ENCODE measurements at regions not wholly inside any gene's neighbourhood (a gene's known extent, or its start where the extent isn't known, plus 50 kb on each side); places are given as distances from the start of the nearest gene placed in this dataset.

DNA sequence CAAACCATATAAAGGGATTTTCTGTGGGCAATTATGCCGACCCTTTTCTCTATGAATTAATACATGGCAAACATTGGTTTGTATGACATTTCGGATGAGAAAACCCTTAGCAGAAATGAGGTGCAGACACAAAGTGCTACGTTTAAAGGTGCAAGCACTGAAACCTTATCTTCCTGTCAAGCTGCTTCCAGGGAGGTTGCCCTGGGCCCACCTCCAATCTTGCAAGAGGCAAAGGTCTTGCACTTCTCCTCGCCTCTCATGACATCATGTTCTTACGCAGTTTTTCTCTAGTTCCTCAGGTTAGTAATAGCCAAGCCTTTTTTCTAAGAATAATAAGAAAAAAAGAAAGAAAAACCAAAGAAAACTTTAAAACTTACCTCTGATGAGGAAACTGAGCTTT is 220.1 kb downstream of the DHX15 start:
- H3K9ac ChIP-seq (ENCODE audit: insufficient read depth, low read length, poor library complexity, severe bottlenecking): no peak overlapping the region
- H3K4me2 ChIP-seq (replicated peaks; ENCODE audit: extremely low read depth, low read length, poor library complexity, severe bottlenecking): no peak overlapping the region
- no peaks in the 10 kb centered on the region for H3K27me3 ChIP-seq (ENCODE audit: control insufficient read depth in 2 of 2, insufficient read depth in 2 of 2, low read length in 2 of 2)
- H3K79me2 ChIP-seq (ENCODE audit: insufficient read depth, low read length): no peaks in the 10 kb centered on the region
- no peaks in the 10 kb centered on the region for H4K20me1 ChIP-seq (ENCODE audit: insufficient read depth, low read length)
- TF ChIP-seq, protein P1, sequence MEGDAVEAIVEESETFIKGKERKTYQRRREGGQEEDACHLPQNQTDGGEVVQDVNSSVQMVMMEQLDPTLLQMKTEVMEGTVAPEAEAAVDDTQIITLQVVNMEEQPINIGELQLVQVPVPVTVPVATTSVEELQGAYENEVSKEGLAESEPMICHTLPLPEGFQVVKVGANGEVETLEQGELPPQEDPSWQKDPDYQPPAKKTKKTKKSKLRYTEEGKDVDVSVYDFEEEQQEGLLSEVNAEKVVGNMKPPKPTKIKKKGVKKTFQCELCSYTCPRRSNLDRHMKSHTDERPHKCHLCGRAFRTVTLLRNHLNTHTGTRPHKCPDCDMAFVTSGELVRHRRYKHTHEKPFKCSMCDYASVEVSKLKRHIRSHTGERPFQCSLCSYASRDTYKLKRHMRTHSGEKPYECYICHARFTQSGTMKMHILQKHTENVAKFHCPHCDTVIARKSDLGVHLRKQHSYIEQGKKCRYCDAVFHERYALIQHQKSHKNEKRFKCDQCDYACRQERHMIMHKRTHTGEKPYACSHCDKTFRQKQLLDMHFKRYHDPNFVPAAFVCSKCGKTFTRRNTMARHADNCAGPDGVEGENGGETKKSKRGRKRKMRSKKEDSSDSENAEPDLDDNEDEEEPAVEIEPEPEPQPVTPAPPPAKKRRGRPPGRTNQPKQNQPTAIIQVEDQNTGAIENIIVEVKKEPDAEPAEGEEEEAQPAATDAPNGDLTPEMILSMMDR (IDR thresholded peaks at IDR 0.05): no peak
- H3K36me3 ChIP-seq (replicated peaks in 1 of 2; ENCODE audit: control insufficient read depth in 1 of 2, insufficient read depth in 2 of 2, low read length in 2 of 2): no peaks in the 10 kb centered on the region
- no peak overlapping the region for H3K27ac Mint-ChIP-seq
- intact Hi-C loops (cut with micrococcal nuclease): no loop called here
- peaks cover 0 to 2% (median 0%) of the 10 kb centered on the region in 3 donors for H3K27me3 Mint-ChIP-seq (ENCODE audit: low read depth in 3 of 3)
- no peaks in the 10 kb centered on the region for H3K9me3 ChIP-seq (replicated peaks in 1 of 2; ENCODE audit: control insufficient read depth in 1 of 2, insufficient read depth in 1 of 2, low read length in 2 of 2)
- no peak overlapping the region for H2AFZ ChIP-seq (ENCODE audit: insufficient read depth, low read depth, low read length, poor library complexity, severe bottlenecking)
- no peak overlapping the region for H3K4me3 ChIP-seq (replicated peaks in 1 of 3; ENCODE audit: low read depth in 2 of 3, low read length in 3 of 3)
- H3K36me3 Mint-ChIP-seq: no peaks in the 10 kb centered on the region
- H3K27ac ChIP-seq (ENCODE audit: low read depth in 1 of 2, low read length in 2 of 2): no peak overlapping the region
- 69% methylated on average over 2 of the region's 5 CpGs for WGBS (ENCODE audit: insufficient coverage)
- no peaks in the 10 kb centered on the region for H3K4me1 Mint-ChIP-seq
- peaks cover 0 to 3% (median 0%) of the 10 kb centered on the region in 7 donors for H3K9me3 Mint-ChIP-seq
- DNase-seq: no peak
- H3K4me1 ChIP-seq (ENCODE audit: control insufficient read depth in 1 of 2, insufficient read depth in 2 of 2, low read length in 2 of 2): no peaks in the 10 kb centered on the region
- no peak overlapping the region for H3K4me3 Mint-ChIP-seq

DNA sequence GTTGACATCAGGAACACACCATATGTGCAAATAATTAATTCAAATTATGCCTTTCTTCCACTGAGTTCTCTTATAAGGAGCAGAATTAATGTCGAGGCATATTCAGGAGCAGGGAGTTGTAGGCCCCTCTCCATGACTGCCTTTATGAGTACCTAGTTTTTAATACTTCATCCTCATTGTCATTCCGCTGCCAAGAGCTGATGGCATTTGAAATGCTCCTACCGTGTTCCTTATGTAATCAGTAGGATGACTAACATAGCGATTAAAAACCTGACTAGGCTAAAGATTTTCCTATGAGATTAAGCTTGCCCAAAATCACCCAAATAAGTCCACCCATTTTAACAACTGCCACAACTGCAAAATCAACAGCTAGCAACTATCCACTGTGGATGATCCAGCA is 220.6 kb downstream of the DHX15 start:
- Histone ChIP-seq H3K4me1 (ENCODE audit: control insufficient read depth in 1 of 2, insufficient read depth in 2 of 2, low read length in 2 of 2) (no peaks in the 10 kb centered on the region), H3K27me3 (ENCODE audit: control insufficient read depth in 2 of 2, insufficient read depth in 2 of 2, low read length in 2 of 2) (no peaks in the 10 kb centered on the region), H3K27ac (ENCODE audit: low read depth in 1 of 2, low read length in 2 of 2) (no peak overlapping the region), H3K79me2 (ENCODE audit: insufficient read depth, low read length) (no peaks in the 10 kb centered on the region), H3K4me3 (replicated peaks in 1 of 3; ENCODE audit: low read depth in 2 of 3, low read length in 3 of 3) (no peak overlapping the region), H4K20me1 (ENCODE audit: insufficient read depth, low read length) (no peaks in the 10 kb centered on the region), H3K9ac (ENCODE audit: insufficient read depth, low read length, poor library complexity, severe bottlenecking) (no peak overlapping the region), H3K9me3 (replicated peaks in 1 of 2; ENCODE audit: control insufficient read depth in 1 of 2, insufficient read depth in 1 of 2, low read length in 2 of 2) (no peaks in the 10 kb centered on the region), H3K4me2 (replicated peaks; ENCODE audit: extremely low read depth, low read length, poor library complexity, severe bottlenecking) (no peak overlapping the region), H3K36me3 (replicated peaks in 1 of 2; ENCODE audit: control insufficient read depth in 1 of 2, insufficient read depth in 2 of 2, low read length in 2 of 2) (no peaks in the 10 kb centered on the region), H2AFZ (ENCODE audit: insufficient read depth, low read depth, low read length, poor library complexity, severe bottlenecking) (no peak overlapping the region)
- TF ChIP-seq, protein P1 (IDR thresholded peaks at IDR 0.05): no peak
- H3K9me3 Mint-ChIP-seq: peaks cover 0 to 1% (median 0%) of the 10 kb centered on the region in 7 donors
- H3K4me1 Mint-ChIP-seq: no peaks in the 10 kb centered on the region
- DNase-seq: no peak
- H3K27me3 Mint-ChIP-seq (ENCODE audit: low read depth in 3 of 3): peaks cover 0 to 2% (median 0%) of the 10 kb centered on the region in 3 donors
- WGBS (ENCODE audit: insufficient coverage): 76% methylated on average over 3 of the region's 4 CpGs
- no peak overlapping the region for H3K4me3 Mint-ChIP-seq
- H3K36me3 Mint-ChIP-seq: no peaks in the 10 kb centered on the region
- H3K27ac Mint-ChIP-seq: no peak overlapping the region
- intact Hi-C loops (cut with micrococcal nuclease): no loop called here

Measured in CD14-positive monocyte (primary cell).